Nephron progenitor cell (in vitro differentiated cells): ENCODE measurements at regions not wholly inside any gene's neighbourhood (a gene's known extent, or its start where the extent isn't known, plus 50 kb on each side); places are given as distances from the start of the nearest gene placed in this dataset.
"Not testable (repeated sequence)": the region's sequence is repeated elsewhere in the genome, so short reads cannot be mapped to it uniquely, and the experiment has no call there.

Experiments
- DNase-seq: peaks from one replicate; pipeline ENCODE4 v3.0.0; 2021
- H3K27ac Mint-ChIP-seq: 2 replicates; pipeline ENCODE4 v1.8.0; 2021; ENCODE audit warnings: mild to moderate bottlenecking, moderate library complexity, mixed read lengths
- H3K27me3 Mint-ChIP-seq: 2 replicates; pipeline ENCODE4 v1.8.0; 2021; ENCODE audit warnings: mild to moderate bottlenecking, low read depth, mixed read lengths; ENCODE audit not compliant: poor library complexity
- H3K36me3 Mint-ChIP-seq: 2 replicates; pipeline ENCODE4 v1.8.0; 2021; ENCODE audit warnings: low read depth, mixed read lengths
- H3K4me1 Mint-ChIP-seq: 2 replicates; pipeline ENCODE4 v1.8.0; 2021; ENCODE audit warnings: mixed read lengths
- H3K4me3 Mint-ChIP-seq: 2 replicates; pipeline ENCODE4 v1.8.0; 2021; ENCODE audit warnings: mild to moderate bottlenecking, moderate library complexity, mixed read lengths
- H3K9me3 Mint-ChIP-seq: 2 replicates; pipeline ENCODE4 v1.8.0; 2021; ENCODE audit warnings: mild to moderate bottlenecking, moderate library complexity, mixed read lengths
- CTCF ChIP-seq: fragments of 200-600 bp; sonication (generic); IDR thresholded peaks from 2 replicates; pipeline ENCODE4 v1.5.0; 2021; ENCODE audit warnings: antibody characterized with exemption

GRCh38 chr7:32648408-32649156, 153.3 kb downstream of the AVL9 start:
- Mint-ChIP-seq H3K36me3 (peaks cover 30% of the 10 kb centered on the region), H3K4me3 (no peak overlapping the region), H3K27me3 (no peaks in the 10 kb centered on the region), H3K9me3 (peaks cover 8% of the 10 kb centered on the region), H3K4me1 (peaks cover 11% of the 10 kb centered on the region), H3K27ac (peak overlapping the region; percentile 65)
- TF ChIP-seq CTCF, result no peak
- DNase-seq, result no peak

- not testable (repeated sequence) for DNase-seq, H3K27me3 Mint-ChIP-seq, H3K4me3 Mint-ChIP-seq, H3K27ac Mint-ChIP-seq
- Mint-ChIP-seq H3K36me3 (peaks cover 44% of the 10 kb centered on the region), H3K4me1 (peaks cover 11% of the 10 kb centered on the region), H3K9me3 (peaks cover 27% of the 10 kb centered on the region)
Observed at GRCh38 chr7:32645255-32645654, 150.0 kb downstream of the AVL9 start.

- Mint-ChIP-seq H3K27ac (no peak overlapping the region), H3K27me3 (no peaks in the 10 kb centered on the region), H3K36me3 (peaks cover 24% of the 10 kb centered on the region), H3K9me3 (peaks cover 18% of the 10 kb centered on the region), H3K4me1 (peaks cover under 1% of the 10 kb centered on the region), H3K4me3 (no peak overlapping the region)
- TF ChIP-seq CTCF, result no peak
- DNase-seq, result no peak
Observed at GRCh38 chr7:32643194-32643593, 147.9 kb downstream of the AVL9 start.

- peaks cover 37% of the 10 kb centered on the region for H3K36me3 Mint-ChIP-seq
- H3K9me3 Mint-ChIP-seq, result peaks cover 18% of the 10 kb centered on the region
- DNase-seq, result no peak
- no peaks in the 10 kb centered on the region for H3K4me1 Mint-ChIP-seq
- peaks cover 2% of the 10 kb centered on the region for H3K27me3 Mint-ChIP-seq
- H3K4me3 Mint-ChIP-seq, result no peak overlapping the region
- TF ChIP-seq CTCF, result no peak
- H3K27ac Mint-ChIP-seq, result no peak overlapping the region
Observed at GRCh38 chr7:32639122-32639521, 143.8 kb downstream of the AVL9 start.

DNA sequence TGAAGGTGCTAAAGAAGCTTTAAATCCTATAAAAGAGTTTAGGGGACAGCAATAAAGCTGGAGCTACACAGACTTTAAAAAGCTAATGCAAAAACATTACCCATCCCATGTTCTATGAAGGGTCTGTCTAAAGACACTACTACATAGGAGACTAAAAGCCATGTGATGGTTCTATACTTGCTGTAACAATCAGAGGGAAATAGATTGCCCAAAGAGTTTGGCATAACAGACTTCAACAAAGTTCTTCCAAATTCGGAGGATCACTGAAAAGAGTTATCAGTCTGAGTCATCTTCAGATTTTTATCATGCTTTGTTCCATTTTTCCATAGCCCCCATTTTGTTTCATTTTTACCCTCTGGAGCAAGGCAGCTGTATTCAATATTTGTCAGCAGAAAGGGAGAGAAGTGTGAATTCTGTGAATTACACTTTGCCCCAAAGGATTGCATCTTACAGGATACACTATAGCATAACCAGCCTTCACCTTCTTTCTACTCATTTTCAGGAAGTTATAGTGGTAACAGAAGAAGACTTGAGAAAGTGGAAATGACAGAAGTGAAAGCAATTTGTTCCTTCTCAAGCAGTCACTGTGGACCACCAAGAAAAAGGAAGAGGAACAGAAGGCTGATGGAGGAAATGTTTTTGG, 143.3 kb downstream of the AVL9 start:
- not testable (repeated sequence) for H3K27me3 Mint-ChIP-seq, DNase-seq, H3K27ac Mint-ChIP-seq, H3K4me1 Mint-ChIP-seq, H3K4me3 Mint-ChIP-seq
- peaks cover 18% of the 10 kb centered on the region for H3K9me3 Mint-ChIP-seq
- peaks cover 37% of the 10 kb centered on the region for H3K36me3 Mint-ChIP-seq
